ENCODE measurements at regions not wholly inside any gene's neighbourhood (a gene's known extent, or its start where the extent isn't known, plus 50 kb on each side); places are given as distances from the start of the nearest gene placed in this dataset.
"Not testable (repeated sequence)": the region's sequence is repeated elsewhere in the genome, so short reads cannot be mapped to it uniquely, and the experiment has no call there.

- TF ChIP-seq CTCF (conservative IDR thresholded peaks at IDR 0.05; ENCODE audit: low read depth, low read length): no peak
- H3K4me3 ChIP-seq (ENCODE audit: low read length): no peak overlapping the region
- no peak for DNase-seq (ENCODE audit: low read depth)
These were observed 317.4 kb downstream of the BMPER start for GRCh38 chr7:34222722-34223121.

DNA sequence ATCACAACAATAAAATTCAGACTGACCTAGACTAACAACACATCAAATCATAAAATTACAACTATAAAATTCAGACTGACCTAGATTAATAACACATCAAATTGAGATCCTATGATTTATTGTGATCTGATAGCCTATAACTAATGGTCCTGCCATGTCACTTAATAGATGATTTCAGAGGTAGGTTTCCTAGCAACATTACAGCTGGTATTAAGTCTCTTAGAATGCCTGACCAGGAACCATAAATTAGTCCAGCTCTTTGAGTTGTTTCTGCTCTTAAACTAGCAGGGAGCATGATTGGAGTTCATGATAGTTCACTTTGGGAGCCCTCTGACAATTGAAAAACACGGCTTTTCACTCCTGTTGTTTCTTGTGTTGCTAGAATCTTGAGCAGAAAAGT, 318.9 kb downstream of the BMPER start:
- H3K4me3 ChIP-seq (ENCODE audit: low read length): no peak overlapping the region
- no peak for DNase-seq (ENCODE audit: low read depth)
- no peak for TF ChIP-seq CTCF (conservative IDR thresholded peaks at IDR 0.05; ENCODE audit: low read depth, low read length)

- no peak for DNase-seq (ENCODE audit: low read depth)
- no peak for TF ChIP-seq CTCF (conservative IDR thresholded peaks at IDR 0.05; ENCODE audit: low read depth, low read length)
- no peak overlapping the region for H3K4me3 ChIP-seq (ENCODE audit: low read length)
These were observed 319.9 kb downstream of the BMPER start for GRCh38 chr7:34225193-34225592.

- TF ChIP-seq CTCF (conservative IDR thresholded peaks at IDR 0.05; ENCODE audit: low read depth, low read length): no peak
- H3K4me3 ChIP-seq (ENCODE audit: low read length): no peak overlapping the region
- no peak for DNase-seq (ENCODE audit: low read depth)
These were observed 322.2 kb downstream of the BMPER start for GRCh38 chr7:34227525-34227924.

- DNase-seq (ENCODE audit: low read depth); H3K4me3 ChIP-seq (ENCODE audit: low read length): not testable (repeated sequence)
These were observed 329.8 kb downstream of the BMPER start for GRCh38 chr7:34235101-34235500.

DNA sequence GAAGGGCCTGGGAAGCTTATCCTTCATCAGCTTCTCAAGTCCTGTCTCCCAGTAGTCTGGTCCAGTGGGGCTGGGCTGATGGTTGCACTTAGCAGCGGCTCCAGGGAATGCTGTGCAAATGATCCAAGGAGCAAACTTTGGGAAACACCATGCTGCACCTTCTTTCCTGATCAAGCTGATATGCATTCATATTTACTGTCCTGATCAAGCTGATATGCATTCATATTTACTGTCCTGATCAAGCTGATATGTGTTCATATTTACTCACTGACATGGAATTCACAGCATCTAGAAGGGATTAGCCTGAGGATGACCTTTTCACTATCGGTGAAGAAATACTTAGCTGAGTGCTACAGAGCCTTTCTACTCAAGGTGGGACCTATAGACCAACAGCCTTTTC, 330.7 kb downstream of the BMPER start:
- TF ChIP-seq CTCF (conservative IDR thresholded peaks at IDR 0.05; ENCODE audit: low read depth, low read length): no peak
- no peak for DNase-seq (ENCODE audit: low read depth)
- no peak overlapping the region for H3K4me3 ChIP-seq (ENCODE audit: low read length)

DNA sequence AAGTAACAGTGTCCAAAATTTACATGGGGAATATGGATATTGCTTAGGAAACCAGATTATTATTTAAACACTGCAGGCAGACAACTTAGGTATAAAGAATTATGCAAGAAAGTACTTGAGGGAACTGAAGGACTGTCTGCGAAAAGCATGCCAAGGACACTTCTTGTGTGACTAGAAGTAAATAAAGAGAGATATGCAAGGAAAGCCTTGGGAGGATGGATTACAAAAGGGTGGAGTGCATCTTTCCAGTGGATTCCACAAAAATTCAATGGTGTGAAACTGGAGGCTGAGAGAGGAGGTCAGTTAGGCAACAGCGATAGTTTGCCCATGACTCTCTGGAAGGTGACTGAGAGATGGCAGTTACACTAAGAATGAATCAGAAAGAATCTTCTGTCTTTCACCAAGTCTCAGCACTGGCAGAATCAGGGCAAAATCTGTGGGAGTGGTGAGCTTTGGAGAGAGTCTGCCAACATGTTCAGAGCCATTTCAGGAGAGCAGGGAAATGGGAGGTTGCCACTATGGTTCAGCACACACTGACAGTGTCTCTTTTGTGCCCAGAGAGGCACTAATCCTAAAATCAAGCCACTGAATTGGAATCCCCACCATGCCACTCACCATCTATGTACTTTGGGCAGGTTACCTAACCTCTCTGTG, 331.6 kb downstream of the BMPER start:
- TF ChIP-seq CTCF (conservative IDR thresholded peaks at IDR 0.05; ENCODE audit: low read depth, low read length): no peak
- no peak overlapping the region for H3K4me3 ChIP-seq (ENCODE audit: low read length)
- DNase-seq (ENCODE audit: low read depth): no peak

- DNase-seq (ENCODE audit: low read depth): no peak
- TF ChIP-seq CTCF (conservative IDR thresholded peaks at IDR 0.05; ENCODE audit: low read depth, low read length): no peak
- no peak overlapping the region for H3K4me3 ChIP-seq (ENCODE audit: low read length)
These were observed 332.1 kb downstream of the BMPER start for GRCh38 chr7:34237493-34237849.

Data from retinal pigment epithelial cell (primary cell).